MM.1S (cell line): ENCODE measurements at regions not wholly inside any gene's neighbourhood (a gene's known extent, or its start where the extent isn't known, plus 50 kb on each side); places are given as distances from the start of the nearest gene placed in this dataset.

ENCODE experiments used
- DNase-seq: peaks from one replicate; pipeline ENCODE4 v3.0.0-alpha.2; 2015
- H2AFZ ChIP-seq: fragments of 300-600 bp; sonication (generic); 2 replicates; pipeline ENCODE4 v1.6.0; 2016; ENCODE audit warnings: antibody characterized with exemption, low read length
- H3F3A ChIP-seq: fragments of 300-600 bp; sonication (generic); 2 replicates; pipeline ENCODE4 v1.6.1; 2016; ENCODE audit warnings: mild to moderate bottlenecking, antibody characterized with exemption, low read length, moderate library complexity, mixed read lengths; ENCODE audit not compliant: insufficient read depth
- H3K27ac ChIP-seq: fragments of 300-600 bp; sonication (generic); 2 replicates; pipeline ENCODE4 v1.5.1; 2016; ENCODE audit warnings: mild to moderate bottlenecking, low read length
- H3K27me3 ChIP-seq: fragments of 300-600 bp; sonication (generic); replicated peaks from 2 replicates; pipeline ENCODE4 v1.6.0; 2016; ENCODE audit warnings: low read length; ENCODE audit not compliant: insufficient read depth
- H3K36me3 ChIP-seq: fragments of 300-600 bp; sonication (generic); replicated peaks from 2 replicates; pipeline ENCODE4 v1.6.1; 2016; ENCODE audit warnings: mild to moderate bottlenecking, low read length, mixed read lengths; ENCODE audit not compliant: insufficient read depth
- H3K4me1 ChIP-seq: fragments of 300-600 bp; sonication (generic); 2 replicates; pipeline ENCODE4 v1.6.1; 2016; ENCODE audit warnings: low read length, mixed read lengths
- H3K4me2 ChIP-seq: fragments of 300-600 bp; sonication (generic); 2 replicates; pipeline ENCODE4 v1.6.0; 2016; ENCODE audit warnings: low read depth, low read length
- H3K4me3 ChIP-seq: fragments of 300-600 bp; sonication (generic); 2 replicates; pipeline ENCODE4 v1.5.1; 2016; ENCODE audit warnings: low read length, mixed read lengths
- H3K79me2 ChIP-seq: fragments of 300-600 bp; sonication (generic); 2 replicates; pipeline ENCODE4 v1.6.1; 2016; ENCODE audit warnings: mixed run types, low read length, mixed read lengths
- H3K9ac ChIP-seq: fragments of 300-600 bp; sonication (generic); 2 replicates; pipeline ENCODE4 v1.6.1; 2016; ENCODE audit warnings: low read length, mixed read lengths
- H3K9me2 ChIP-seq: fragments of 300-600 bp; sonication (generic); replicated peaks from 2 replicates; pipeline ENCODE4 v1.6.1; 2016; ENCODE audit warnings: mild to moderate bottlenecking, low read length, mixed read lengths; ENCODE audit not compliant: insufficient read depth
- H3K9me3 ChIP-seq: fragments of 300-600 bp; sonication (generic); replicated peaks from 2 replicates; pipeline ENCODE4 v1.6.1; 2016; ENCODE audit warnings: mild to moderate bottlenecking, low read length, mixed read lengths; ENCODE audit not compliant: insufficient read depth
- H4K20me1 ChIP-seq: fragments of 300-600 bp; sonication (generic); 2 replicates; pipeline ENCODE4 v1.6.1; 2016; ENCODE audit warnings: mild to moderate bottlenecking, low read length, moderate library complexity, mixed read lengths; ENCODE audit not compliant: insufficient read depth
- CTCF ChIP-seq: fragments of 300-600 bp; sonication (generic); IDR thresholded peaks from 2 replicates; pipeline ENCODE4 v1.5.1; 2016; ENCODE audit warnings: antibody characterized with exemption, low read length, mixed read lengths
- EZH2 ChIP-seq: fragments of 300-600 bp; sonication (generic); optimal IDR thresholded peaks from 2 replicates; pipeline ENCODE3; 2017; ENCODE audit warnings: low read depth, mild to moderate bottlenecking, antibody characterized with exemption, low read length, mixed read lengths
- EZH2phosphoT487 ChIP-seq: fragments of 300-600 bp; sonication (generic); IDR thresholded peaks from 2 replicates; pipeline ENCODE4 v1.6.1; 2018; ENCODE audit warnings: antibody characterized with exemption, low read length

GRCh38 chr9:8025551-8025950 is 226.0 kb upstream of the DMAC1 start:
- no peak overlapping the region for H3K9ac ChIP-seq
- H4K20me1 ChIP-seq = no peaks in the 10 kb centered on the region
- no peak overlapping the region for H2AFZ ChIP-seq
- DNase-seq = no peak
- no peaks in the 10 kb centered on the region for H3K4me1 ChIP-seq
- no peaks in the 10 kb centered on the region for H3K79me2 ChIP-seq
- no peaks in the 10 kb centered on the region for H3K9me2 ChIP-seq
- no peaks in the 10 kb centered on the region for H3K36me3 ChIP-seq
- no peaks in the 10 kb centered on the region for H3F3A ChIP-seq
- no peak for TF ChIP-seq EZH2
- TF ChIP-seq CTCF = no peak
- no peak for TF ChIP-seq EZH2phosphoT487
- H3K4me2 ChIP-seq = no peak overlapping the region
- no peak overlapping the region for H3K4me3 ChIP-seq
- no peaks in the 10 kb centered on the region for H3K9me3 ChIP-seq
- H3K27me3 ChIP-seq = no peaks in the 10 kb centered on the region
- no peak overlapping the region for H3K27ac ChIP-seq

- Histone ChIP-seq H3K4me3 (no peak overlapping the region), H3K36me3 (no peaks in the 10 kb centered on the region), H3K9ac (no peak overlapping the region), H3F3A (no peaks in the 10 kb centered on the region), H3K4me2 (no peak overlapping the region), H3K9me3 (no peaks in the 10 kb centered on the region), H3K27me3 (no peaks in the 10 kb centered on the region), H3K27ac (no peak overlapping the region), H3K9me2 (no peaks in the 10 kb centered on the region), H4K20me1 (no peaks in the 10 kb centered on the region), H3K79me2 (no peaks in the 10 kb centered on the region), H3K4me1 (no peaks in the 10 kb centered on the region), H2AFZ (no peak overlapping the region)
- DNase-seq = no peak
- TF ChIP-seq EZH2 = no peak
- TF ChIP-seq EZH2phosphoT487 = no peak
These were observed 220.6 kb upstream of the DMAC1 start for GRCh38 chr9:8020186-8020585.

DNA sequence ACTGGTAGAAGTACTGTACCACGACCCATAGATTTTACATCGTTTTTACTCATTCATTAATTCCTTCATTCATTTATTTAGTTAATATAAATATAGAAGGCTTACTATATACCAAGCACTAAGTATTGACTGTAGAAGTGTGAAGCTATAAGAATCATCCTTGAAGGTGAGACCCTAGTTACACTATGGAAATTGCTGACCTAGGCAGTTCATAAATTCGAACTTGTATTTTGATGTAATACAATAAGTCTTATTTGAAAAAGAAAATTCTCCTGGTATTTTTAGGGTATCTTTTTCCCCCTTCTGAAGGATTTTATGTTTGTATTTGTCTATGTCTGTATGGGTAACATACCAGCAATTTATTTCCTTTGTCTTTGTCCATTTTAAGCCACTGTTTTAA is 220.1 kb upstream of the DMAC1 start:
- Histone ChIP-seq H4K20me1 (no peaks in the 10 kb centered on the region), H3K4me3 (no peak overlapping the region), H3K9ac (no peak overlapping the region), H3K36me3 (no peaks in the 10 kb centered on the region), H3F3A (no peaks in the 10 kb centered on the region), H3K4me1 (no peaks in the 10 kb centered on the region), H3K4me2 (no peak overlapping the region), H2AFZ (no peak overlapping the region), H3K79me2 (no peaks in the 10 kb centered on the region), H3K9me2 (no peaks in the 10 kb centered on the region), H3K27me3 (no peaks in the 10 kb centered on the region), H3K9me3 (no peaks in the 10 kb centered on the region), H3K27ac (no peak overlapping the region)
- TF ChIP-seq EZH2phosphoT487 (no peak), CTCF (no peak), EZH2 (no peak)
- no peak for DNase-seq

DNA sequence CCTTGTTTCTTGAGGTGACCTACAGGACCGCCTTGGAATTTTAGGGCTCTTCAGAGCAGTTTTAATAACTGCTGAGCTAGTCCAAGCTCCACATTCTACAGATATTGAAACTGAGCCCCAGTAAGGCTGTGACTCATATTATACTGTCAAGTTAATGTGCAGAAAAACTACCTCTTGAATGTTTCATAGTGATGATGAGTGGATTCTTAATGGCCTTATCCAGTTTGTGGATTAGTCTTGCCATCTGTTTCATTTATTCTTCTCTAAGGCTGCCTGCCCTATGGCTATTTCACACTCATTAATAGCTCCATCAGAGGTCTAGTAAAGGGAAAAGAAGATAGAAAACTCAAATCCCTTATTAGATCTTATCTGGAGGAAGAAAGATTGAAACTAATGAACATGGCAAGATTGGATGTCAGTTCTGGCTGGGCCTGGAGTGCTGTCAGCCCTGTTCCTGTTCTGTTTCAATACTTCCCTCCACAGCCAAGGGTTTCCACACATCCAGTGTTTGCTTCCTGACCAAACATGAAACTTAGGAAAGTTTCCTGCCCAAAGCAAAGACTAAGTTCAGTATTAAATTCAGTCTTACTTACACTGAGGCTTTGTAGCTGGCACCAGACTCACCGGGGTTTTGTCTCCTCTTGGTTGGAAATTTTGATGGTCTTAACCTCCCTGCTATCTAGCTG is 215.6 kb upstream of the DMAC1 start:
- H3K4me1 ChIP-seq = no peaks in the 10 kb centered on the region
- DNase-seq = no peak
- H3K9ac ChIP-seq = no peak overlapping the region
- no peak overlapping the region for H2AFZ ChIP-seq
- H3K4me3 ChIP-seq = no peak overlapping the region
- no peaks in the 10 kb centered on the region for H3K36me3 ChIP-seq
- no peaks in the 10 kb centered on the region for H3K27me3 ChIP-seq
- H3K4me2 ChIP-seq = no peak overlapping the region
- TF ChIP-seq EZH2 = no peak
- no peak for TF ChIP-seq EZH2phosphoT487
- TF ChIP-seq CTCF = no peak
- no peak overlapping the region for H3K27ac ChIP-seq
- no peaks in the 10 kb centered on the region for H3K9me2 ChIP-seq
- H3K9me3 ChIP-seq = no peaks in the 10 kb centered on the region
- H3F3A ChIP-seq = no peaks in the 10 kb centered on the region
- H4K20me1 ChIP-seq = no peaks in the 10 kb centered on the region
- H3K79me2 ChIP-seq = no peaks in the 10 kb centered on the region
